Activated T-cell treated with anti-CD3 and anti-CD28 coated beads, Interleukin-2, amount 50 U/mL, for 1 hour (primary cell): ENCODE measurements at regions not wholly inside any gene's neighbourhood (a gene's known extent, or its start where the extent isn't known, plus 50 kb on each side); places are given as distances from the start of the nearest gene placed in this dataset.
A peak's percentile ranks its signal among the peaks of the same experiment; 100 is the strongest.

Experiments
- DNase-seq: peaks from one replicate; pipeline ENCODE4 v3.0.0-alpha.2; 2020

DNA sequence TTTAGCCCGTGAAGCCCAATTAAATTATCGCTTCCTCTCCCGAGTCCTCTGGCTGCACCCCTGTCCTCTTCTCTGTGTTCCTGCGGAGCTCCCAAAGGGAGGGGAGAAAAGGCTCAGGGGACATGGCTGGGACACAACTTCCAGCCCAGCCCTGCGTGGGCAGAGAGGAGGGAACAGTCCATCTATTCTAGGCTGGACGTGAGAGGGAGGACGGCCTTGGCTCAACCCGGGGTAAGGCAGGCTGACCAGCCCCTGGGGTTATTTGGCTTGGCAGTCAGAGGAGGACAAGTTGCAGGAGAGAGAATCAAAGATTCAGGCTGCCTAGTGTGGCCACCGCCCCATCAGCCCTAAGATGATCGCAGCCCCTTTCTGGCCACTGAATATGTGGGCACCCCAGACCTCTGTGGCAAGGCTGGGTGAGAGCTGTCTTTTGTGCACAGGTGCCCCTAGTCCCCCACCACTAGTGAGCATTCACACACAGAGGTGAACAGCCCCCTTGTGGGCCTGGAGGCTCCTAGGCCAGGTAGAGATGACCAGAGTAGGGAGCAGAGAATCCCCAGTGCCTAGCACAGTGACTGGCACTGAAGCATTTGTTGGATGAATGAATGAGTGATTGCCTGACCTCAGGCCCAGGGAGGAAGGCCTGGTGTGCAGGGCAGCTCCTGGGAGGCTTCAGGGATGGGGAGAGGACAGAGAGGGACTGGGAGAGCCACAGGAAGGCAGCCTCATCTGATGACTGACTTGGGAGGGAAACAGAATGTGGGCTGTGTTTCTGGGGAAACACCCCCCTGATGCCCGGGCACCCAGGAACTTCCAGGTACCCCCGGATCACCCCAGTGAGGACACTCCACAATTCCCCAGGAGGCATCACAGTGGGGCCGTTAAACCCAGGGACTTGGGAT lies 133.9 kb downstream of the C9orf50 start:
- DNase-seq: no peak

DNA sequence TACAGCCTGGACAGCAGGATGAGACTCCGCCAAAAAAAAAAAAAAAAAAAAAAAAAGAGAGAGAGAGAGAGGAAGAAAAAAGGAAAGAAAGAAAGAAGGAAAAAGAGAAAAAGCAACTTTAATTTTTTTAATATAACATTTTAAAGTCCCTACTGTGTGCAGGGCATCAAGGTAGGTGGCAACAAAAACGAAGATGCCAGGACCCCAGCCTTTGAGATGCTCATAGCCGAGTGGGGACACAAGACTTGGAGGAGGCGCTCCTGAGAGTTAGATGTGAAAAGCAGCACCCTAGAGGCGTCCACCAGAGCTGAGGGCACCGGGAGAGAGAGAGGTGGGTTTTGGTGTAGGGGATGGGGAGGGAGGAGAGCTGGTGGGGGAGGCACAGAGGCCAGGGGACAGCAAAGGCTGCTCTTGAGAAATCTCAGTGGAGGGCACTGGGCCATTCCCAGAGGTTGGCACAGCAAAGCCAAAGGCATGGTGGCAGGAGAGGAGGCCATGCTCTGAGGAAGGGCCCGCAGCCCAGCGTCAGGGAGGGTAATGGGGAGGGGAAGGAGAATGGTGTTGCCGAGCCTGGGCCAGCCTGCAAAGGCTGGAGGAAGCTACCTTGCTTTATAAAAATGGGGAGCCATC lies 135.6 kb downstream of the C9orf50 start:
- DNase-seq: no peak

DNA sequence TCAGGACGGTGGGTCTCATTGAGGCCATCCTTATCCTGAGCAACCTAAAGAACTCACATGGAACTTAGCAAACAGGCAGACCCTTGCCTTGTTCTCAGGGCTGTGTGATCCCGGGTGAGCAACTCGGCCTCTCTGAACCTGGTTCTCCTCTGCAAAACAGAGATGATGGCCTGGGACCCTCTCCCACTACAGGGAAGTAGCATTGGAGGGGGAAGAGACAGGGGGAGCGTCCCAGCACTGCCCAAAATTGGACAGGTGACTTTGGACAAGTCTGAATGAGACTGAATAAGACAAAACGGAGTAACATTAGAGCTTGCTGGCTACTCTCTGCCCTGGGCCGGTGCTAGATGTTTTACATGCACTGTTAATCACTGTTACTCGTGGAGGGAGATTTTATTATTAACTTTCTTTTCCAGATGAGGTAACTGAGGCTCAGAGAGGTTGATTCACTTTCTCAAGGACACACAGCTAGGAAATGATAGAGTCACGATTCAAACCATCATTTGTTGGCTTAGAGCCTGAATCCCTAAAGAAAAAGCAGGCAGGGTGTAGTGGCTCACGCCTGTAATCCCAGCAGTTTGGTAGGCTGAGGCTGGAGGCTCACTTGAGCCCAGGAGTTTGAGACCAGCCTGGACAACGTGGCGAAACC lies 136.4 kb downstream of the C9orf50 start:
- no peak for DNase-seq

GRCh38 chr9:129483415-129484351 lies 137.2 kb downstream of the C9orf50 start:
- DNase-seq: peak; percentile 53

DNA sequence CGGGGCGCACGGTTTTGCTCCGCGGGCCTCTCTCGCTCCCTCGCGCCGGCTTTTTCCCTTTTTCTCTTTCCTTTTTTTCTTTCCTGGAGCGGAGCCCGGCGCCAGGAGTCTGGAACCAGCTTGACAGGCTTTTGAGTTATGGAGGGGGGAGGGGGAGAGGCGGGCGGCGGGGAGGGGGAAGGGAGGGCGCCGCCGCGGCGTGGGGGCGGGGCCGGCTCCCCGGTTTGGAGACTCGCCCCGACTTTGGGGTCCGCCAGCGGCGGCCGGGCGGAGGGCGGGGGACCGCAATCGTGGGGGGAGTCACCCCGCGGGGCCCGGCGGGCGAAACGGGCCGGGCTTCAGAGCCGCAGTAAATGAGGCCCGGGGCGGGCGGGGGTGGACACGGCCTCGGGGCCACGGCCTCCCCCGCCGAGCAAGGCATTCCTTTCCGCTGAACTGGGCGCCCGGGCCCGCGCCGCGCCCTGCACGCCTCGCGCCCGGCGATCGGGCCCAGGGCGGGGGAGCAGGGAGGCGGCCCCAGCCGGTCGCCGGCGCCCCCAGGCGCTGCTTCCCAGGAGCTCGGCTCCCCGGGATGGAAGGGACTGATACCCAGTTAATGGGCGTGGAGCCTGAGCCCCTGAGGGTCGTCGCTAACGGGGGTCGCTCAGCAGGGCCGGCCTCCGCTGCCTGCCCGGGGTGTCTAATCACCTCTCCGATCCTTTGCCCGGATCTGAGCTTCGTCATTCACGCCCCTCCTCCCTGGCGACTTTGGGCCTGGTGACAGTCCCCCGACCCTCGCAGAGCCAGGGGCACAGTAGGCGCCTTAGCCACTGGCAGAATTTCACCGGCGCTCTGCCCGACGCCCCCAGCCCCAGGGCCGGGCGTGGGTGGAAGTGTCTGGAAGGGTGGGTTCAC lies 138.1 kb downstream of the C9orf50 start:
- DNase-seq: peak; percentile 67

DNA sequence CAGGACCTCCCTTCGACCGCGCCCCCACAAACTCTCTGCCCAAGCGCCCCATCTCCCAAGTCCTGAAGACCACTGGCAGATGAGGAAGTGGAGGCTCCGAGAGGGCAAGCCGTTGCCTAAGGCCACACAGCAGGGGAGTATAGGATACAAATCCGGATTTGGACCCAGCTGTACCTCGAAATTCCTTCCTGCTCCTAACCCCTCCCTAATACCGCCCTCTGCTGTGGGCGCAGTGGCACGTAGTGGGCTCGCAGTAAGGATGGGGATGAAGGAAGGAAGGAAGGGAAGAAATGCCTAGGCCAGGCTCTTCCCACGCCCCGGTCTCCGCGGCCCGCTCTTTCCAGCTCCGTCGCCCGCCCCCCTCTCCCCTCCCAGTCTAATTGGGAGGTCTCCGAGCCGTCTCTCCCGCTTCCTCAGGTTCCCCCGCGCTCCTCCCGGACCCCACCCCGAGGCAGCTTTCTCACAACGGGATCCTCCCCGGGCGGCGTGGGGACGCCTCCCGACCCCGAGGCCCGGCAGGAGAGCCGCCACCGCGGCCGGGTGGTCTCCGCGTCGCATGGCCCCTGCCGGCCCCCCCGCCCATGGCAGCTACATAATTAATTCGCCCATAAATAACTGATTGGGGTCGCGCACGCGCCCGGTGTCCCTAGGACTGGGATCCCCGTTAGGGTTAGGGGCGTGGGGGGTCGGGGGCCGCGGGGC lies 138.9 kb downstream of the C9orf50 start:
- DNase-seq: no peak

- no peak for DNase-seq
Measured at GRCh38 chr9:129481424-129481809, 139.5 kb downstream of the C9orf50 start.

DNA sequence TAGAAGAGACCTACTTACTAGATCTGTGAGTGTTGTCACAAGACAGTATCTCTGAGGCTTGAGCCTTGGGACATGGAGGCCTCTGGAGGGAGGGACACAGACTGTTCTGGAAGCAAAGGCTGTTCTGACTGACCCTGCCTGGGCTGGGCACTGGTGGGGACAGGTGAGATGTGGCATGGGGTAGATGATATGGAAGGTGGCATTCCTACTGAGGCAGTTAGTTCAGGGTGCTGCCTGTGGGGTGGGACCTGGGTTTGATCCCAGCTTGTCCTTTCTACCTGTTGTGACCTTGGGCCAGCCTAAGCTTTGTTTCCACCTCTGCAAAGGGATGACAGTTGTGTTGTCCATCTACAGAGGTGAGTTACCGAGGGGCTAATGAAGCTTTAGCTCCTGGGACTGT lies 140.2 kb downstream of the C9orf50 start:
- DNase-seq: no peak

DNA sequence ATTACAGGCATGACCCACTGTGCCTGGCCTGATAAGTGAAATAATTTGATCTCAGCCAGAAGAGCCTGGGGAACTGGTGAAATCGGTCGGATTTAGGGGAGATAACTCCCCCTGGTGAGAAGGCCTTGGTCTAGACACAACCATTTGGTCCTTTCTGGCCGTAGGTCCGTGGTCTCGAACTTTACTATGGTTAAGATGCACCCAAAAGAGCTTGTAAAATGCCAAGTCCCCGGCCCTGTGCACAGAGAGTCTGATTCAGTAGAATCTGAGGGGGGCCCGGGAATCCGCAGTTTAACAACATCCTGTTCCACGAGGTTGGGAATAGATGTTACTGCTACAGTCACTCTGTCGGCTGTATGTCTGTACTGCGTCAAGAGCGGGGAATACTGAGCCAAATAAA lies 140.7 kb downstream of the C9orf50 start:
- DNase-seq: no peak

DNA sequence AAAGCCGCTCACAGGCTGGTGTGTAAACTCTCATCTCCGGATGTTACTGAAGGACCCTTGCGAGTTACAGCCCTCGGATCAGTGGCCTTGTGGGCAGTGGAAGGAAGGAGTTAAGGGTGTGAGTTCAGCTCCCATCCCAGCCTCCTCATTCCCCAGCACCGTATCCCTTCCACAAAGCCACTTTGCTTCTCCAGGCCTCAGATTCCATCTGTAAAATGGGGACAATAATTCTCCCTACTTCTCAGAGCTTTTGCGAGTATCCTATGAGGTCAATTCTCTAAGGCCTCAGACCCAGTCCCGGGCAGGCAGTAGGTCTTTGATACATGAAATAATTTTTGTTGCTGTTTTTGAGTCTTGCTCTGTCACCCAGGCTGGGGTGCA lies 141.3 kb downstream of the C9orf50 start:
- no peak for DNase-seq

DNA sequence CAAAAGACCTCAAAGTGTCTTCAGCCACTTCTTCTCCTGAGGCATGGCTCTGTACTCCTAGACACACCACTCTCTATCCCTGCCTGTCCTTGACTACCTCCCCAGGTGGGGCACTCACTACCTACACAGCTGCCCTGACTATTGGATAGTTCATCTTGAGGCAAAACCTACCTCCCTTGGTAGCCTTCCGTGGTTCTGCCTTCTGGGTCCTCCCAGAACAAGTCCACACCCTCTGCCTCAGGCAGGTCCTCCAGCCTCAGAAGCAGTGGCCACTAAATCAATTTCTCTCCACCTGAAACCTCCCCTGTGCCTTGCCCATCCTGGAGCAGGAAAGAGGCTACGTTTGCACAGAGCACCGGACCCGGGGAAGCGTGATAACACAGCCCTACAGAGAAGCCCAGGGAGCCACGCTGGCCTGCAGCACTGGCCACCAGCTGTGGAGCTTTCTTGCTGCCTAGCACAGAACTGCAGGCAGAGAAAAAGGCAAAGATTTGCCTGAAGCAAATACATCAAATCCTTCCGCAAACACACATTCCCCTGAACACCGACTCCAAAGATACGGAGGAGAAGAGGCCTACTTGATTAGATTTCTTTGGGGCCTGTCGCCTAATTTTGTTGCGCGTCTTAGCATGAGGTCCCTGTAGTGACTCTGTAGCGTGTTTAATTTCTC lies 141.8 kb downstream of the C9orf50 start:
- no peak for DNase-seq

DNA sequence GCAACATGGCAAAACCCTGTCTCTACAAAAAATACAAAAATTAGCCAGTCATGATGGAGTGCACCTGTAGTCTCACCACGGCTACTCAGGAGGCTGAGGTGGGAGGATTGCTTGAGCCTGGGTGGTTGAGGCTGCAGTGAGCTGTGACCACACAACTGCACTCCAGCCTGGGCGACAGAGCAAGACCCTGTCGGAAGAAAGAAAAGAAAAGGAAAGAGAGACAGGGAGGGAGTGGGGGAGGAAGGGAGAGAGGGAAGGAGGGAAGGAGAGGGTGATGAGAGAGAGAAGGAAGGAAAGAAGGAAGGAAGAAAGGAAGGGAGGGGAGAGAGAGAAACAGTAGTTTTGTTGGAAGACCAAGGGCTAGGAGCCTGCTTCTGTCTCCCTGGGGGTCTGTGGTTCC lies 142.4 kb downstream of the C9orf50 start:
- no peak for DNase-seq

- DNase-seq: no peak
Measured at GRCh38 chr9:129476821-129477611, 143.9 kb downstream of the C9orf50 start.

DNA sequence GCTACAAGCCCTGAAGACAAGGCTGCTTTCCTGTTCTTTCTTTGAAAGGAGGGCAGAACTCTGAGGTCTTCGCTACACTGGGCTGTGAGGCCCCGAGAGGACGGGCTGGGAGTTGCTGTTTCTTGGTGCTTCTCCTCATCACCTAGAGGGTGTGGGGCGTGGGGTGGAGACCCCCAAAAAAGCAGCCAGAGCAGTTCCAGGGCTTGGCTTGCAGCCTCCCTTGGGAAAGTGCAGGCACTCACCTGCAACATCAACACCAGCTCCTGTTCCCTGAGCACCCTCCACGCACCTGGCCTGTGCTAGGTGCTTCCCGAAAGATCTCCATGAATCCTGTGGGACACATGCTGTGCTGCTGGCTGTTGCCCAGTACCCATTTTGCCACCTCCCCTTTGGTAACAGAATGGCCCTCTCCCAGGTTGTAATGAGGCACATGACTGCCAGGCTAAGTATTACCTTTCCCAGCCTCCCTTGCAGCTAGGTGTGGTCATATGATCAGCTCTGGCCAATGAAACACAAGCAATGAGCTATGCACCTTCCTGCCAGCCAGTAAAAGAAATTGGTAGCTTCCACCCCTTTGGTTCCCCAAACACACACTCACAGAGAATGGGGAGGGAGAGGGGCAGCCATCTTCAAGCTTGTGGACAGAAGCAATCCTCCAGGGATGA lies 146.0 kb downstream of the C9orf50 start:
- no peak for DNase-seq

DNA sequence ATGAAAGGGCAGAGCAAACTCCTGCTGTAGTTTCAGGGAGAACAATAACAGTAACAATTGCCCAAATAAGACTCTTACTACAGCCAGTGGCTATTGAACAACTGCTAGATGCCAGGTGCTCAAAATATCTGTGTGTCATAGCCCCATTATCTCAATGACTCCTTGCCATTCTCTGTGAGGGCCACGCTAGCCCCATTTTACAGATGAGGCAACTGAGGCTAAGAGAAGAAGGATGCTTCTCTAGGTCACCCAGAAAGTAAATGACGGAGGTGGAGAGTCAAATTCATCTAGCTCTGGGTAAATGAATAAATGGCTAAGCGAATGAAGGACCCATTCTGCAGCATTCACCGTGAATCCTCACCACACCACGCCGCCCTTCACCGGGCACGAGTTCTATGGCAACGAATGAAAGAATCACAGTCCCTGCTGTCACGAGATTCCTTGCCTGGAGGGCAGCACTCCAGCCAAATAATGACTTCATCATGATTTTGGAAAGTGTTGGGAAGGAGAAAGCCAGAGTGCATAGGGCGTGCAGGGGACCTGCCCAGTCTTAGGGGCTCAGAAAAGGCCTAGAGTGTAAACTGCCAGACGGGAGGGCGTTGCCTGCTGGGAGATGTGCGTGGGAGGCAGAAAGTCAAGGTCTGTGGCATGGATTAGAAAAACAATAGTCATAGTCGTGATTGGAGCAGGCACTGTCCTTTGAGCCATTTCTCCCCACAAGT lies 147.2 kb downstream of the C9orf50 start:
- no peak for DNase-seq

DNA sequence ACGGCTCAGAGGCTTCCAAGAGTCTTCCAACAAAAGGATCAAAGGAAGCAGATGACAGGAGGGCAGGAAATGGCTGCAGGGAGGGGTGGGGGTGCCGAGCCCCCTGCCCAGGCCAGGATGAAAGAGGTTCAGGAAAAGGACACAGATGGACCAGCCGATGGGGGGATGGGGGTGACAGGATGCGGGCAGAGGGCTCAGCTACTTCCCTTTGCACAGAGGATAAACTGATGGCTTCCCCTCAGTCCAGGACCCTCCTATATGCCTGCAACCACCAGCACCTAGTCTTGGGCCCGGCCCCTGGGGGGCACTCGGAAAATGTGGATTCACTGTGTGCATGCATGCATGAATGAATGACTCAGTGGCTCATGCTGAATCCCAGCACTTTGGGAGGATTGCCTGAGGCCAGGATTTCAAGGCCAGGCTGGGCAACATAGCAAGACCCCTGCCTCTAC lies 148.2 kb downstream of the C9orf50 start:
- no peak for DNase-seq

GRCh38 chr9:129471201-129472019 lies 149.5 kb downstream of the C9orf50 start:
- DNase-seq: no peak

DNA sequence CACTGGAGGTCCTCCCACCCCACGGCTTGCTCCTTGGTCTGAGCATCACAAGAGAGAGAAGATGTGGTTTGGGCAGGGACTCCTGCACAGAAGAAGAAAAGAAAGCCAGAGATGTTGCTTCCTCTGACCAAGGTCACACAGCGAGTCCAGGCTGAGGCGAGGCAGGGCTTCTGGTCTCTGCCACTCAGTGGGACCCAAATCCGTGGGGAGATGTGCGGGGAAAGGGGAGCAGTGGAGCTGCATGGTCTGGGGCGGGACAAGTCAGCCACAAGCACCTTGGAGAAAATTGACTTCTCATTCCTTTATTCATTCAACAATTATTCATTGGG lies 150.9 kb downstream of the C9orf50 start:
- no peak for DNase-seq
